Thoracic aorta (tissue), 2 donors: ENCODE measurements at regions not wholly inside any gene's neighbourhood (a gene's known extent, or its start where the extent isn't known, plus 50 kb on each side); places are given as distances from the start of the nearest gene placed in this dataset.

Experiments used
- ATAC-seq: fragments of 150-250 bp; one replicate; pipeline ENCODE4 v1.8.0; 2017; ENCODE audit warnings: low read depth; ENCODE audit not compliant: insufficient number of reproducible peaks, low FRiP score
- DNase-seq: peaks from one replicate; pipeline ENCODE4 v3.0.0-alpha.2; 2020; ENCODE audit warnings: low spot score
- H3K27ac ChIP-seq, 2 donors: fragments of 200-600 bp; sonication (generic); 1 replicate in 1 of 2; 2 replicates in 1 of 2; pipeline ENCODE4 v1.5.1; 2016; ENCODE audit warnings: mild to moderate bottlenecking in 2 of 2, moderate library complexity in 2 of 2
- H3K27me3 ChIP-seq: fragments of 200-600 bp; sonication (generic); replicated peaks from 2 replicates; pipeline ENCODE4 v1.6.0; 2016; ENCODE audit warnings: mild to moderate bottlenecking; ENCODE audit not compliant: insufficient read depth
- H3K36me3 ChIP-seq: fragments of 200-600 bp; sonication (generic); one replicate; pipeline ENCODE4 v1.5.1; 2016
- H3K4me1 ChIP-seq, 2 donors: fragments of 200-600 bp; sonication (generic); 1 replicate in 1 of 2; 2 replicates in 1 of 2; pipeline versions ENCODE4 v1.5.1 to v1.6.0; 2016; ENCODE audit warnings: low read depth in 2 of 2, mild to moderate bottlenecking in 1 of 2; ENCODE audit not compliant: control insufficient read depth in 1 of 2
- H3K4me3 ChIP-seq: fragments of 200-600 bp; sonication (generic); 2 replicates; pipeline ENCODE4 v1.5.1; 2016; ENCODE audit warnings: mild to moderate bottlenecking
- H3K9me3 ChIP-seq: fragments of 200-600 bp; sonication (generic); 2 replicates; pipeline ENCODE4 v1.5.1; 2016
- CTCF ChIP-seq: fragments of 200-600 bp; sonication (generic); IDR thresholded peaks from one replicate; pipeline ENCODE4 v1.5.1; 2019; ENCODE audit warnings: antibody characterized with exemption

GRCh38 chr10:6734286-6734685, 154.2 kb upstream of the PRKCQ start:
- no peak for ATAC-seq
- Histone ChIP-seq H3K27me3 (no peaks in the 10 kb centered on the region), H3K4me1 (peaks cover 0 to 6% of the 10 kb centered on the region in 2 donors), H3K36me3 (no peaks in the 10 kb centered on the region), H3K4me3 (no peak overlapping the region), H3K9me3 (no peaks in the 10 kb centered on the region), H3K27ac (no peak overlapping the region)
- DNase-seq, result no peak
- no peak for TF ChIP-seq CTCF

DNA sequence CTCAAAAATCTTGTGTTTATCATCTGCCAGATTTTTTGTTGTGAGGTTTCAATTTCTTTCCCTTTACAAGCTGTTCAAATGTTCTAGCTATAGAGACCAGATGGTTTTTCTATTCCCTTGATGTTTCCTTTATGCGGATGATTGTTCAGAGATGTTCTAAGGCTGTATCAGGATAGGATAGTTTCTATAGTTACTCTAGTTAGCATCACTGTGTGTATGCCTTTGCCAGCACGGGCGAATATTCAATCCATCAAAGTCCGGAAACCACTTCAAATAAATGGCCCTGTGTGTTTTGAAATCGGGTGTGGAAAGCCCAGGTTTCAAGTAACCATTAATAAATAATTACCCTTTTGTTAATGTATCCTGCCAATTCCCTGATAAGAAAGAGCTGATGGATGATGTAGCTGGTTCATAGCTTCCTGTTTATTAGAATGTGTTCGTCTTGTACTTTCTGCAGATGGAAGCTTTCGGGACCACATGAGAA, 149.8 kb upstream of the PRKCQ start:
- Histone ChIP-seq H3K27me3 (no peaks in the 10 kb centered on the region), H3K27ac (no peak overlapping the region), H3K4me1 (no peaks in the 10 kb centered on the region), H3K9me3 (no peaks in the 10 kb centered on the region), H3K36me3 (no peaks in the 10 kb centered on the region), H3K4me3 (no peak overlapping the region)
- DNase-seq (no peak), ATAC-seq (no peak)
- no peak for TF ChIP-seq CTCF

DNA sequence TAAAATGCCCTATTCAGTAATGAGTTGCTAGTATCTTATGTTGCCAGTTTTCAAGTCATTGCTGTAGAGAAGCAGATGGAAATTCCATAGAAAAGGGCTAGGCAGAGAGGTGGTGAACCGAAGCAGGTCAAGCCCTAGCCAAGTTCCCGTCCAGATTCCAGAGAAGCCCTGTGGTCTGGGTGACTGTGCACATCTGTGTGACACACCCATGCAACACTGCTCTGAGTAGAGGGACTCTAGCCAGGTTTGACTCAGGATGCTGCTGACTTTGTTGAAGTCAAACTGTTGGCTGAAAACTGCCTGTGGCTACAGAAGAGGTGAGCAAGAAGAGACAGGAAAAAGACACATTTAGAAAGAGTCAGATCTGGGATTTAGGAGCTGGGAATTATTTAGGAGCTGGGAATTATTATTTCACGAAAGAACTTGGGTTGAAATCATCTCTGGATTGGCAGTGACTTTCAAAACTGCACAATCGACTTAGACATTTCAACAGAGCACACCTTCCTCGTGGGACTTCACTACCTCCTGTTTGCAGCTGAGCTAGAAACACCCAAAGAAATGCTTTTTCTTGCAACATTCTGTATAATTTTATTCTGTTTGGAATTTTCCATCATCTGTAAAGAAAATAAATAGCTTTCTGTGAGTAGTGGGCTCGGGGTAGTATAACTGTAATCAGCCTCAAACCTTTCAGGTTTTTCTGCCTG, 149.1 kb upstream of the PRKCQ start:
- ATAC-seq, result no peak
- no peak for TF ChIP-seq CTCF
- no peaks in the 10 kb centered on the region for H3K9me3 ChIP-seq
- no peak for DNase-seq
- H3K27me3 ChIP-seq, result no peaks in the 10 kb centered on the region
- no peak overlapping the region for H3K27ac ChIP-seq
- H3K4me1 ChIP-seq, result no peaks in the 10 kb centered on the region
- H3K4me3 ChIP-seq, result no peak overlapping the region
- H3K36me3 ChIP-seq, result no peaks in the 10 kb centered on the region

GRCh38 chr10:6726924-6727323, 146.8 kb upstream of the PRKCQ start:
- Histone ChIP-seq H3K9me3 (no peaks in the 10 kb centered on the region), H3K27ac (no peak overlapping the region), H3K36me3 (no peaks in the 10 kb centered on the region), H3K4me1 (no peaks in the 10 kb centered on the region), H3K4me3 (no peak overlapping the region), H3K27me3 (no peaks in the 10 kb centered on the region)
- TF ChIP-seq CTCF, result no peak
- DNase-seq, result no peak
- no peak for ATAC-seq

- H3K27me3 ChIP-seq, result no peaks in the 10 kb centered on the region
- H3K4me3 ChIP-seq, result no peak overlapping the region
- DNase-seq (no peak), ATAC-seq (no peak)
- no peaks in the 10 kb centered on the region for H3K36me3 ChIP-seq
- H3K27ac ChIP-seq, result no peak overlapping the region
- no peaks in the 10 kb centered on the region for H3K9me3 ChIP-seq
- H3K4me1 ChIP-seq, result no peaks in the 10 kb centered on the region
- no peak for TF ChIP-seq CTCF
Measured at GRCh38 chr10:6722616-6723004, 142.5 kb upstream of the PRKCQ start.
